ENCODE measurements at regions not wholly inside any gene's neighbourhood (a gene's known extent, or its start where the extent isn't known, plus 50 kb on each side); places are given as distances from the start of the nearest gene placed in this dataset.
"Not testable (repeated sequence)": the region's sequence is repeated elsewhere in the genome, so short reads cannot be mapped to it uniquely, and the experiment has no call there.

- in situ Hi-C loops (cut with MboI; ENCODE audit: low sequenced_read_pairs) = no loop called here
Measured at GRCh38 chr2:142509401-142509800, 368.1 kb upstream of the KYNU start.

GRCh38 chr2:142504754-142505153 lies 372.7 kb upstream of the KYNU start:
- in situ Hi-C loops (cut with MboI; ENCODE audit: low sequenced_read_pairs) = no loop called here

- in situ Hi-C loops (cut with MboI; ENCODE audit: low sequenced_read_pairs) = no loop called here
Measured at GRCh38 chr2:142502402-142502801, 371.6 kb upstream of the LRP1B start.

- in situ Hi-C loops (cut with MboI; ENCODE audit: low sequenced_read_pairs) = no loop called here
Measured at GRCh38 chr2:142495141-142495540, 364.3 kb upstream of the LRP1B start.

- in situ Hi-C loops (cut with MboI; ENCODE audit: low sequenced_read_pairs) = not testable (repeated sequence)
Measured at GRCh38 chr2:142489631-142490030, 358.8 kb upstream of the LRP1B start.

- in situ Hi-C loops (cut with MboI; ENCODE audit: low sequenced_read_pairs) = no loop called here
Measured at GRCh38 chr2:142484111-142484510, 353.3 kb upstream of the LRP1B start.

- in situ Hi-C loops (cut with MboI; ENCODE audit: low sequenced_read_pairs) = no loop called here
Measured at GRCh38 chr2:142483653-142484052, 352.8 kb upstream of the LRP1B start.

GRCh38 chr2:142478206-142478605 lies 347.4 kb upstream of the LRP1B start:
- in situ Hi-C loops (cut with MboI; ENCODE audit: low sequenced_read_pairs) = no loop called here

- in situ Hi-C loops (cut with MboI; ENCODE audit: low sequenced_read_pairs) = no loop called here
Measured at GRCh38 chr2:142472382-142472781, 341.6 kb upstream of the LRP1B start.

- in situ Hi-C loops (cut with MboI; ENCODE audit: low sequenced_read_pairs) = no loop called here
Measured at GRCh38 chr2:142467321-142467720, 336.5 kb upstream of the LRP1B start.

GRCh38 chr2:142463047-142463446 lies 332.2 kb upstream of the LRP1B start:
- in situ Hi-C loops (cut with MboI; ENCODE audit: low sequenced_read_pairs) = no loop called here

- in situ Hi-C loops (cut with MboI; ENCODE audit: low sequenced_read_pairs) = no loop called here
Measured at GRCh38 chr2:142462306-142462705, 331.5 kb upstream of the LRP1B start.

- in situ Hi-C loops (cut with MboI; ENCODE audit: low sequenced_read_pairs) = no loop called here
Measured at GRCh38 chr2:142445551-142446072, 314.8 kb upstream of the LRP1B start.

GRCh38 chr2:142445023-142445422 lies 314.2 kb upstream of the LRP1B start:
- in situ Hi-C loops (cut with MboI; ENCODE audit: low sequenced_read_pairs) = no loop called here

- in situ Hi-C loops (cut with MboI; ENCODE audit: low sequenced_read_pairs) = no loop called here
Measured at GRCh38 chr2:142435847-142436246, 305.0 kb upstream of the LRP1B start.

- in situ Hi-C loops (cut with MboI; ENCODE audit: low sequenced_read_pairs) = no loop called here
Measured at GRCh38 chr2:142426064-142426463, 295.2 kb upstream of the LRP1B start.

GRCh38 chr2:142425551-142425950 lies 294.7 kb upstream of the LRP1B start:
- in situ Hi-C loops (cut with MboI; ENCODE audit: low sequenced_read_pairs) = no loop called here

- in situ Hi-C loops (cut with MboI; ENCODE audit: low sequenced_read_pairs) = no loop called here
Measured at GRCh38 chr2:142423603-142424002, 292.8 kb upstream of the LRP1B start.

- in situ Hi-C loops (cut with MboI; ENCODE audit: low sequenced_read_pairs) = no loop called here
Measured at GRCh38 chr2:142422769-142423168, 292.0 kb upstream of the LRP1B start.

- in situ Hi-C loops (cut with MboI; ENCODE audit: low sequenced_read_pairs) = no loop called here
Measured at GRCh38 chr2:142422041-142422440, 291.2 kb upstream of the LRP1B start.

- in situ Hi-C loops (cut with MboI; ENCODE audit: low sequenced_read_pairs) = not testable (repeated sequence)
Measured at GRCh38 chr2:142418699-142419098, 287.9 kb upstream of the LRP1B start.

GRCh38 chr2:142416996-142417395 lies 286.2 kb upstream of the LRP1B start:
- in situ Hi-C loops (cut with MboI; ENCODE audit: low sequenced_read_pairs) = no loop called here

- in situ Hi-C loops (cut with MboI; ENCODE audit: low sequenced_read_pairs) = no loop called here
Measured at GRCh38 chr2:142415461-142415860, 284.6 kb upstream of the LRP1B start.

- in situ Hi-C loops (cut with MboI; ENCODE audit: low sequenced_read_pairs) = no loop called here
Measured at GRCh38 chr2:142398212-142398611, 267.4 kb upstream of the LRP1B start.
